ENCODE measurements at regions not wholly inside any gene's neighbourhood (a gene's known extent, or its start where the extent isn't known, plus 50 kb on each side); places are given as distances from the start of the nearest gene placed in this dataset.

GRCh38 chr4:35789899-35790574 is 454.3 kb downstream of the ARAP2 start:
- no peak for DNase-seq

GRCh38 chr4:35793045-35793722 is 451.1 kb downstream of the ARAP2 start:
- no peak for DNase-seq

- no peak for DNase-seq
Observed at GRCh38 chr4:35793766-35794165, 450.5 kb downstream of the ARAP2 start.

GRCh38 chr4:35800669-35801068 is 443.6 kb downstream of the ARAP2 start:
- DNase-seq, result no peak

GRCh38 chr4:35802644-35803043 is 441.7 kb downstream of the ARAP2 start:
- no peak for DNase-seq

GRCh38 chr4:35818520-35818919 is 425.8 kb downstream of the ARAP2 start:
- no peak for DNase-seq

- DNase-seq, result no peak
Observed at GRCh38 chr4:35820003-35820402, 424.3 kb downstream of the ARAP2 start.

- DNase-seq, result no peak
Observed at GRCh38 chr4:35824231-35824630, 420.1 kb downstream of the ARAP2 start.

GRCh38 chr4:35835893-35836292 is 408.4 kb downstream of the ARAP2 start:
- DNase-seq, result no peak

- peak; percentile 26 for DNase-seq
Observed at GRCh38 chr4:35836596-35836995, 407.7 kb downstream of the ARAP2 start.

- DNase-seq, result no peak
Observed at GRCh38 chr4:35867057-35867456, 377.3 kb downstream of the ARAP2 start.

GRCh38 chr4:35872273-35872672 is 372.0 kb downstream of the ARAP2 start:
- DNase-seq, result no peak

- DNase-seq, result no peak
Observed at GRCh38 chr4:35879479-35879878, 364.8 kb downstream of the ARAP2 start.

- no peak for DNase-seq
Observed at GRCh38 chr4:35883108-35883507, 361.2 kb downstream of the ARAP2 start.

- DNase-seq, result no peak
Observed at GRCh38 chr4:35884714-35885480, 359.4 kb downstream of the ARAP2 start.

GRCh38 chr4:35897808-35898207 is 346.5 kb downstream of the ARAP2 start:
- no peak for DNase-seq

GRCh38 chr4:35900286-35901243 is 343.7 kb downstream of the ARAP2 start:
- DNase-seq, result no peak

GRCh38 chr4:35912174-35912573 is 332.1 kb downstream of the ARAP2 start:
- DNase-seq, result no peak

- no peak for DNase-seq
Observed at GRCh38 chr4:35918491-35918977, 325.8 kb downstream of the ARAP2 start.

- DNase-seq, result no peak
Observed at GRCh38 chr4:35925806-35926205, 318.5 kb downstream of the ARAP2 start.

GRCh38 chr4:35926788-35927187 is 317.5 kb downstream of the ARAP2 start:
- no peak for DNase-seq

- DNase-seq, result no peak
Observed at GRCh38 chr4:35933901-35934300, 310.4 kb downstream of the ARAP2 start.

All from right hindlimb (tissue), 1 donor.